WTC11 (cell line): ENCODE measurements at regions not wholly inside any gene's neighbourhood (a gene's known extent, or its start where the extent isn't known, plus 50 kb on each side); places are given as distances from the start of the nearest gene placed in this dataset.

Source experiments
- AFF4 ChIP-seq: sonication (generic); formaldehyde crosslinking; IDR thresholded peaks from 2 replicates; pipeline ENCODE4 v1.8.1; 2023; ENCODE audit warnings: mild to moderate bottlenecking, missing genetic modification reagents, borderline replicate concordance
- ATF6 ChIP-seq: sonication (generic); formaldehyde crosslinking; IDR thresholded peaks from 2 replicates; pipeline ENCODE4 v1.8.1; 2023; ENCODE audit warnings: mild to moderate bottlenecking, missing genetic modification reagents
- CREB1 ChIP-seq: sonication (generic); formaldehyde crosslinking; IDR thresholded peaks from 2 replicates; pipeline ENCODE4 v1.8.0; 2023; ENCODE audit warnings: mild to moderate bottlenecking, missing genetic modification reagents
- CTCF ChIP-seq: fragments of 200-600 bp; IDR thresholded peaks from 2 replicates; pipeline ENCODE4 v1.8.0; 2022; ENCODE audit warnings: antibody characterized with exemption
- EMX1 ChIP-seq: fragments of 250-450 bp; sonication (Bioruptor Pico); IDR thresholded peaks from 2 replicates; pipeline ENCODE4 v1.8.0; 2021; ENCODE audit warnings: mild to moderate bottlenecking
- GABPB1 ChIP-seq: sonication (generic); formaldehyde crosslinking; IDR thresholded peaks from 2 replicates; pipeline ENCODE4 v1.8.1; 2023; ENCODE audit warnings: mild to moderate bottlenecking, missing genetic modification reagents
- TEAD4 ChIP-seq: sonication (generic); formaldehyde crosslinking; IDR thresholded peaks from 2 replicates; pipeline ENCODE4 v1.8.0; 2022; ENCODE audit warnings: mild to moderate bottlenecking, missing genetic modification reagents
- ZNF396 ChIP-seq: fragments of 250-450 bp; sonication (Bioruptor Pico); IDR thresholded peaks from 2 replicates; pipeline ENCODE4 v1.8.0; 2021; ENCODE audit warnings: mild to moderate bottlenecking, moderate library complexity, borderline replicate concordance

GRCh38 chr2:2899826-2900225 lies 477.8 kb downstream of the EIPR1 start:
- TF ChIP-seq ZNF396 (CRISPR knock-in tag) = no peak
- TF ChIP-seq CREB1 (CRISPR knock-in tag) = no peak
- TF ChIP-seq EMX1 (CRISPR knock-in tag) = no peak
- TF ChIP-seq GABPB1 = no peak
- TF ChIP-seq TEAD4 (CRISPR knock-in tag) = no peak
- no peak for TF ChIP-seq ATF6 (CRISPR knock-in tag)
- no peak for TF ChIP-seq CTCF
- TF ChIP-seq AFF4 (CRISPR knock-in tag) = no peak
